ENCODE measurements at regions not wholly inside any gene's neighbourhood (a gene's known extent, or its start where the extent isn't known, plus 50 kb on each side); places are given as distances from the start of the nearest gene placed in this dataset.

DNA sequence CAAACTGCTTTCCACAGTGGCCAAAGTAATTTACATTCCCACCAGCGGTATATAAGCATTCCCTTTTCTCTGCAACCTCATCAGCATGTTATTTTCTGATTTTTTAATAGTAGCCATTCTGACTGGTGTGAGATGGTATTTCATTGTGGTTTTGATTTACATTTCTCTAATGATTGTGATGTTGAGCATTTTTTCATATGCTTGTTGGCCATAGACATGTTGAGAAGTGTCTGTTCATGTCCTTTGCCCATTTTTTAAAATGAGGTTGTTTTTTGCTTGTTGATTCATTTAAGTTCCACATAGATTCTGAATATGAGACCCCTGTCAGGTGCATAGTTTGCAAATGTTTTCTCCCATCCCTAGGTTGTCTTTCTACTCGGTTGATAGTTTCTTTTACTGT is 254.5 kb upstream of the MPDZ start:
- TF ChIP-seq, protein P1, sequence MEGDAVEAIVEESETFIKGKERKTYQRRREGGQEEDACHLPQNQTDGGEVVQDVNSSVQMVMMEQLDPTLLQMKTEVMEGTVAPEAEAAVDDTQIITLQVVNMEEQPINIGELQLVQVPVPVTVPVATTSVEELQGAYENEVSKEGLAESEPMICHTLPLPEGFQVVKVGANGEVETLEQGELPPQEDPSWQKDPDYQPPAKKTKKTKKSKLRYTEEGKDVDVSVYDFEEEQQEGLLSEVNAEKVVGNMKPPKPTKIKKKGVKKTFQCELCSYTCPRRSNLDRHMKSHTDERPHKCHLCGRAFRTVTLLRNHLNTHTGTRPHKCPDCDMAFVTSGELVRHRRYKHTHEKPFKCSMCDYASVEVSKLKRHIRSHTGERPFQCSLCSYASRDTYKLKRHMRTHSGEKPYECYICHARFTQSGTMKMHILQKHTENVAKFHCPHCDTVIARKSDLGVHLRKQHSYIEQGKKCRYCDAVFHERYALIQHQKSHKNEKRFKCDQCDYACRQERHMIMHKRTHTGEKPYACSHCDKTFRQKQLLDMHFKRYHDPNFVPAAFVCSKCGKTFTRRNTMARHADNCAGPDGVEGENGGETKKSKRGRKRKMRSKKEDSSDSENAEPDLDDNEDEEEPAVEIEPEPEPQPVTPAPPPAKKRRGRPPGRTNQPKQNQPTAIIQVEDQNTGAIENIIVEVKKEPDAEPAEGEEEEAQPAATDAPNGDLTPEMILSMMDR (IDR thresholded peaks at IDR 0.05; ENCODE audit: low read depth, low read length) = no peak
- no peak for TF ChIP-seq EZH2phosphoT487 (IDR thresholded peaks at IDR 0.05; ENCODE audit: low read depth)

All from OCI-LY3 (cell line).